Esophagus squamous epithelium (tissue), 4 donors: ENCODE measurements at regions not wholly inside any gene's neighbourhood (a gene's known extent, or its start where the extent isn't known, plus 50 kb on each side); places are given as distances from the start of the nearest gene placed in this dataset.

Experiments used
- CTCF ChIP-seq, 6 experiments: fragments of 450-650 bp in 4 of 6; fragments of 200-600 bp in 2 of 6; sonication (generic) in 2 of 6; IDR thresholded peaks; one replicate each; pipeline ENCODE4 v1.5.1; 2016 to 2019; ENCODE audit warnings: antibody characterized with exemption in 6 of 6, mild to moderate bottlenecking in 4 of 6, moderate library complexity in 4 of 6
- POLR2A ChIP-seq, 4 donors: fragments of 450-650 bp; IDR thresholded peaks; one replicate each; pipeline ENCODE4 v1.6.1; 2017; ENCODE audit warnings: antibody characterized with exemption in 4 of 4, mild to moderate bottlenecking in 4 of 4, moderate library complexity in 3 of 4

GRCh38 chr20:4533368-4534133 is 152.7 kb upstream of the PRNP start:
- no peak for TF ChIP-seq POLR2A (IDR thresholded peaks at IDR 0.05)
- no peak for TF ChIP-seq CTCF (IDR thresholded peaks at IDR 0.05)
